ENCODE measurements at regions not wholly inside any gene's neighbourhood (a gene's known extent, or its start where the extent isn't known, plus 50 kb on each side); places are given as distances from the start of the nearest gene placed in this dataset.

- in situ Hi-C loops (cut with MboI; ENCODE audit: low sequenced_read_pairs): no loop called here
These were observed 873.0 kb downstream of the SORCS3 start for GRCh38 chr10:105514106-105514505.

More at GRCh38 chr10:105514106-105514505, 873.0 kb downstream of the SORCS3 start:
- ATAC-seq (ENCODE audit: low read depth) (no peak), DNase-seq (no peak)
- Histone ChIP-seq H4K91ac (ENCODE audit: insufficient read depth, low read depth, low read length) (no peak overlapping the region), H3K4ac (ENCODE audit: low read depth, low read length) (no peak overlapping the region), H3K18ac (ENCODE audit: low read depth, low read length) (no peak overlapping the region), H3K56ac (ENCODE audit: extremely low read depth, insufficient read depth, low read length) (no peak overlapping the region), H2AFZ (replicated peaks; ENCODE audit: low read length, poor library complexity) (no peak overlapping the region), H3K9me3 (ENCODE audit: control insufficient read depth, insufficient read depth, low read length) (no peaks in the 10 kb centered on the region), H3K4me2 (ENCODE audit: low read depth, low read length) (no peak overlapping the region), H3K4me3 (ENCODE audit: insufficient read depth, low read depth, low read length) (no peak overlapping the region), H2BK120ac (ENCODE audit: low read depth, low read length) (no peak overlapping the region), H3K4me1 (ENCODE audit: control insufficient read depth, insufficient read depth, low read length) (no peaks in the 10 kb centered on the region), H2AK5ac (ENCODE audit: low read depth, low read length) (no peak overlapping the region), H4K8ac (ENCODE audit: low read depth in 2 of 2, low read length in 2 of 2) (no peak overlapping the region), H3K27me3 (ENCODE audit: control insufficient read depth, insufficient read depth, low read length) (no peaks in the 10 kb centered on the region), H3K14ac (replicated peaks; ENCODE audit: low read depth, low read length) (no peak overlapping the region), H2BK5ac (ENCODE audit: low read depth, low read length, poor library complexity, severe bottlenecking) (no peak overlapping the region), H2BK15ac (ENCODE audit: low read depth, low read length) (no peak overlapping the region), H3K23ac (ENCODE audit: low read depth, low read length) (no peak overlapping the region), H2AK9ac (replicated peaks; ENCODE audit: low read depth, low read length, poor library complexity) (no peak overlapping the region), H3K36me3 (ENCODE audit: control insufficient read depth, insufficient read depth, low read length) (no peaks in the 10 kb centered on the region), H4K5ac (ENCODE audit: low read depth, low read length) (no peak overlapping the region), H2BK20ac (ENCODE audit: low read depth, low read length) (no peak overlapping the region), H4K20me1 (ENCODE audit: insufficient read depth, low read length) (no peaks in the 10 kb centered on the region), H3K9ac (ENCODE audit: low read depth, low read length) (no peak overlapping the region), H3K9me1 (ENCODE audit: insufficient read depth, low read length) (no peaks in the 10 kb centered on the region), H3K79me1 (ENCODE audit: low read depth in 1 of 2, low read length in 2 of 2) (no peaks in the 10 kb centered on the region), H3K27ac (ENCODE audit: insufficient read depth, low read length) (no peak overlapping the region)
- no peak for TF ChIP-seq MAFK (IDR thresholded peaks at IDR 0.05; ENCODE audit: low read depth, low read length)
- TF ChIP-seq MXI1 (IDR thresholded peaks at IDR 0.05; ENCODE audit: borderline replicate concordance, low read depth, low read length): no peak
- no peak for TF ChIP-seq CEBPB (IDR thresholded peaks at IDR 0.05; ENCODE audit: low read depth, low read length)
- TF ChIP-seq RAD21 (IDR thresholded peaks at IDR 0.05; ENCODE audit: low read length): no peak
- no peak for TF ChIP-seq CHD1 (IDR thresholded peaks at IDR 0.05; ENCODE audit: low read depth, low read length)
- TF ChIP-seq USF2 (IDR thresholded peaks at IDR 0.05; ENCODE audit: low read depth, low read length): no peak
- TF ChIP-seq RFX5 (IDR thresholded peaks at IDR 0.05; ENCODE audit: low read depth, low read length): no peak
- TF ChIP-seq MAZ (IDR thresholded peaks at IDR 0.05; ENCODE audit: borderline replicate concordance, low read depth, low read length): no peak
- TF ChIP-seq FOS (IDR thresholded peaks at IDR 0.05; ENCODE audit: low read depth, low read length): no peak
- no peak for TF ChIP-seq POLR2A (IDR thresholded peaks at IDR 0.05; ENCODE audit: low read depth, low read length)
- TF ChIP-seq ELK1 (IDR thresholded peaks at IDR 0.05; ENCODE audit: borderline replicate concordance, low read depth, low read length): no peak
- TF ChIP-seq BHLHE40 (IDR thresholded peaks at IDR 0.05; ENCODE audit: low read depth, low read length): no peak
- no peak for TF ChIP-seq SMC3 (IDR thresholded peaks at IDR 0.05; ENCODE audit: low read depth, low read length)
- no peak for TF ChIP-seq RCOR1 (IDR thresholded peaks at IDR 0.05; ENCODE audit: insufficient replicate concordance, low read length)
- TF ChIP-seq NFE2L2 (IDR thresholded peaks at IDR 0.05; ENCODE audit: low read depth, low read length): no peak
- no peak for TF ChIP-seq CTCF (conservative IDR thresholded peaks at IDR 0.05; ENCODE audit: low read depth, low read length)
- BruUV-seq (replicated peaks): no TSS peak
- intact Hi-C loops (cut with micrococcal nuclease) (no loop called here), dilution Hi-C loops (cut with HindIII; ENCODE audit: low sequenced_read_pairs, unreplicated experiment) (no loop called here)
- ChIA-PET POLR2A (ENCODE audit: unreplicated experiment) (no interaction called here), CTCF (no interaction called here)
- WGBS, 2 experiments (ENCODE audit: extremely low coverage in 2 of 2, insufficient read length in 1 of 2): 0% methylated on average over 1 of the region's 7 CpGs; no CpG with 5 or more reads in 1 of the 2 experiments
